ENCODE measurements at regions not wholly inside any gene's neighbourhood (a gene's known extent, or its start where the extent isn't known, plus 50 kb on each side); places are given as distances from the start of the nearest gene placed in this dataset.

DNA sequence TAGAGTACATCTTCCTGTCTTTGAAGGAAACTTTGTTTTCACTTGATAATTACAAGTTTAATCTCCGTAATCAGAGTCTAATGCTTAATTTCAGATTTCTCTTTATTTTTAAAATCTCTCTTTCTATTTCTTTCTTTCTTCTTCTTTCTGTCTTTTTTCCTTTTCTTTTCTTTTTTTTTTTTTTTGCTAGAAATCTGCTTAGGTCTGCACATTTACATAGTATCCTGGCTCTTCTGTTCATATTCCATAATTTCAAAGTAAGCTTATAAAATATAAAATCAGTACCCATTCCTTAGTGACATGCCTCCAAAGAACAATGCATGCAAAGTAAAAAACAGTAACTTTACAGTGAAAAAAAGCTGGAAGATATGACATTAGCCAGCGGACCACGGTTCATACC, 601.7 kb upstream of the VSTM2A start:
- Histone ChIP-seq H3K4me1 (no peaks in the 10 kb centered on the region), H3K27ac (no peak overlapping the region), H3K27me3 (replicated peaks in 1 of 7) (no peaks in the 10 kb centered on the region), H3K9me3 (peaks cover 0 to 24% (median 9%) of the 10 kb centered on the region in 8 donors), H3K36me3 (no peaks in the 10 kb centered on the region), H3K4me3 (no peak overlapping the region)
- TF ChIP-seq, protein P1, sequence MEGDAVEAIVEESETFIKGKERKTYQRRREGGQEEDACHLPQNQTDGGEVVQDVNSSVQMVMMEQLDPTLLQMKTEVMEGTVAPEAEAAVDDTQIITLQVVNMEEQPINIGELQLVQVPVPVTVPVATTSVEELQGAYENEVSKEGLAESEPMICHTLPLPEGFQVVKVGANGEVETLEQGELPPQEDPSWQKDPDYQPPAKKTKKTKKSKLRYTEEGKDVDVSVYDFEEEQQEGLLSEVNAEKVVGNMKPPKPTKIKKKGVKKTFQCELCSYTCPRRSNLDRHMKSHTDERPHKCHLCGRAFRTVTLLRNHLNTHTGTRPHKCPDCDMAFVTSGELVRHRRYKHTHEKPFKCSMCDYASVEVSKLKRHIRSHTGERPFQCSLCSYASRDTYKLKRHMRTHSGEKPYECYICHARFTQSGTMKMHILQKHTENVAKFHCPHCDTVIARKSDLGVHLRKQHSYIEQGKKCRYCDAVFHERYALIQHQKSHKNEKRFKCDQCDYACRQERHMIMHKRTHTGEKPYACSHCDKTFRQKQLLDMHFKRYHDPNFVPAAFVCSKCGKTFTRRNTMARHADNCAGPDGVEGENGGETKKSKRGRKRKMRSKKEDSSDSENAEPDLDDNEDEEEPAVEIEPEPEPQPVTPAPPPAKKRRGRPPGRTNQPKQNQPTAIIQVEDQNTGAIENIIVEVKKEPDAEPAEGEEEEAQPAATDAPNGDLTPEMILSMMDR (IDR thresholded peaks at IDR 0.05 in 8 of 11, conservative IDR thresholded peaks at IDR 0.05 in 3 of 11) = no peak
- TF ChIP-seq POLR2A (IDR thresholded peaks at IDR 0.05) (no peak), POLR2AphosphoS5 (IDR thresholded peaks at IDR 0.05) (no peak)
- intact Hi-C loops (cut with DNase I; ENCODE audit: low total_unique reads) = no loop called here
- WGBS, 5 donors = 87 to 97% (median 88%) methylated on average over 3 of the region's 3 CpGs
- no peak for DNase-seq

DNA sequence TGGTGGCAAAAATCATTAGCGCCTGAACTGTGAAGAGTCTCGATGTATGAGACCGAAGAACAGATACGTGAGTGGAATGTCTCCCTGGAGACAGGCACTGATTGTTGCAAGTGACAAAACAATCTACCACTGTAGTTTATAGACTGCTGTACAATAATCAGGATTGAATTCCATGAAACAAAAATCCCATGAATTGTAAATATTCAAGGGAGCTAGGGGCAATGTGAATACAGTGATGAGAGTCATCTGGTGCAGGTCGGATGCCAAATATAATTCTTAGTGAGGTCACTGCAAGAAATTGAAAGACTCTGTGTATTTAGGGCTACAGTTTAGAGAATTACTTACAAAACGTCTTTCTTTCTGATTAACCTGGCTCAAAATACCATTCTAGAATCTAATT, 594.4 kb upstream of the VSTM2A start:
- Histone ChIP-seq H3K27ac (no peak overlapping the region), H3K4me3 (no peak overlapping the region), H3K9me3 (peaks cover 0 to 42% (median 2%) of the 10 kb centered on the region in 8 donors), H3K27me3 (replicated peaks in 1 of 7) (no peaks in the 10 kb centered on the region), H3K36me3 (no peaks in the 10 kb centered on the region), H3K4me1 (peaks cover 0 to 3% (median 0%) of the 10 kb centered on the region in 6 donors)
- TF ChIP-seq POLR2AphosphoS5 (IDR thresholded peaks at IDR 0.05) (no peak), POLR2A (IDR thresholded peaks at IDR 0.05) (no peak)
- TF ChIP-seq, protein P1 (IDR thresholded peaks at IDR 0.05 in 8 of 11, conservative IDR thresholded peaks at IDR 0.05 in 3 of 11) = no peak
- no peak for DNase-seq
- intact Hi-C loops (cut with DNase I; ENCODE audit: low total_unique reads) = no loop called here
- WGBS, 5 donors = 69 to 77% (median 74%) methylated on average over 6 of the region's 6 CpGs

DNA sequence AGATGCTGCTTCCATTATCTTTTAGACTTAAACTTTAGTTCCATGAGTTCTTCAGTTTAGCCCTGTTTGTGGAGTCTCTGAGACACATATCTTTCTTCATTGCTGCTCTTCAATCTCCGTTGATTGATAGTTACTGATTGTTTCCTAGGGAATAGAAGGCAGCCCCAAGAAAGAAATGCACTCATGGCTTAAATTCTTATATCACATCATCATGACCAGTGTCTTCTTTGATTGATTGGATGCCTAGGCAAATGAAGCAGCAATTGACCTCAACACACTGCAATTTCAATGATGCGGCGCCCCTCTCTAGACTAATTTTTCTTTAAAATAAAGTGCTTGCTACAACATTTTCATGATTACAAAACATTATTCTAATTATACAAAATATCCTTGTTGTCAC, 576.5 kb upstream of the VSTM2A start:
- Histone ChIP-seq H3K4me3 (no peak overlapping the region), H3K36me3 (no peaks in the 10 kb centered on the region), H3K4me1 (no peaks in the 10 kb centered on the region), H3K27me3 (replicated peaks in 1 of 7) (no peaks in the 10 kb centered on the region), H3K27ac (no peak overlapping the region), H3K9me3 (peaks cover 0 to 27% (median 14%) of the 10 kb centered on the region in 8 donors)
- intact Hi-C loops (cut with DNase I; ENCODE audit: low total_unique reads) = no loop called here
- 74 to 88% (median 80%) methylated on average over 3 of the region's 3 CpGs for WGBS, 5 donors
- no peak for DNase-seq
- TF ChIP-seq, protein P1 (IDR thresholded peaks at IDR 0.05 in 8 of 11, conservative IDR thresholded peaks at IDR 0.05 in 3 of 11) = no peak
- TF ChIP-seq POLR2AphosphoS5 (IDR thresholded peaks at IDR 0.05) (no peak), POLR2A (IDR thresholded peaks at IDR 0.05) (no peak)

DNA sequence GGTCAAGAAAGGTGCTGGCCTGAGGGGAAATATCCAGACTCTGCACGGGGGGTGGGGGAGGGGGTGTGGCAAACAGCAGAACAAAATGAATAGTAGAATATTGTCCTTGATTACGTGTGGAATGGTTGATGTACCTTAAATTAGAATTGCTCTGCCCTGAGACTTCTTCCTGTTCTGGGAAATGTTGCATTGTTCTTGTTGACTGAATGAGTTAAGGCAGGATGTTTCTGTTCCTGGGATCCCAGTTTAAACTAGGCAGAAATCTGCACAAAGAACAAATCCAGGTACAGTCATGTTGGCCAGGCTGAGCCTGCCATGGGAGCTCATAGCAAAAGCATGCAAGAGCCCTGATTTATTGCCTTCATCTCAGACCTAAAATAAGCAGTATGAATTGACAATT, 558.7 kb upstream of the VSTM2A start:
- Histone ChIP-seq H3K27ac (no peak overlapping the region), H3K4me3 (no peak overlapping the region)
- TF ChIP-seq, protein P1 (IDR thresholded peaks at IDR 0.05 in 8 of 11, conservative IDR thresholded peaks at IDR 0.05 in 3 of 11) = no peak
- no peak for TF ChIP-seq POLR2A (IDR thresholded peaks at IDR 0.05)
- no peak for TF ChIP-seq POLR2AphosphoS5 (IDR thresholded peaks at IDR 0.05)

More for the DNA sequence above, 558.7 kb upstream of the VSTM2A start:
- 29 to 52% (median 41%) methylated on average over 2 of the region's 2 CpGs for WGBS, 5 donors
- DNase-seq = no peak
- peaks cover 0 to 34% (median 19%) of the 10 kb centered on the region in 8 donors for H3K9me3 ChIP-seq
- H3K4me1 ChIP-seq = no peaks in the 10 kb centered on the region
- no peaks in the 10 kb centered on the region for H3K27me3 ChIP-seq (replicated peaks in 1 of 7)
- no peaks in the 10 kb centered on the region for H3K36me3 ChIP-seq
- intact Hi-C loops (cut with DNase I; ENCODE audit: low total_unique reads) = no loop called here

Data from spleen (tissue), 11 donors.